ENCODE measurements at regions not wholly inside any gene's neighbourhood (a gene's known extent, or its start where the extent isn't known, plus 50 kb on each side); places are given as distances from the start of the nearest gene placed in this dataset.

- Mint-ChIP-seq H3K36me3 (ENCODE audit: insufficient read depth) (no peaks in the 10 kb centered on the region), H3K27ac (peak overlapping the region; percentile 43), H3K4me1 (ENCODE audit: low read depth) (peaks cover 6% of the 10 kb centered on the region), H3K9me3 (ENCODE audit: low read depth) (no peaks in the 10 kb centered on the region), H3K4me3 (ENCODE audit: low read depth) (no peak overlapping the region), H3K27me3 (peaks cover 35% of the 10 kb centered on the region)
- TF ChIP-seq CTCF (IDR thresholded peaks at IDR 0.05; ENCODE audit: unreplicated experiment): no peak
- DNase-seq (ENCODE audit: low spot score, unreplicated experiment): no peak
Observed at GRCh38 chr9:7388755-7389154, 410.8 kb downstream of the DMAC1 start.

GRCh38 chr9:7387840-7388239 lies 411.7 kb downstream of the DMAC1 start:
- TF ChIP-seq CTCF (IDR thresholded peaks at IDR 0.05; ENCODE audit: unreplicated experiment): no peak
- peaks cover 35% of the 10 kb centered on the region for H3K27me3 Mint-ChIP-seq
- no peak for DNase-seq (ENCODE audit: low spot score, unreplicated experiment)
- no peaks in the 10 kb centered on the region for H3K36me3 Mint-ChIP-seq (ENCODE audit: insufficient read depth)
- no peaks in the 10 kb centered on the region for H3K9me3 Mint-ChIP-seq (ENCODE audit: low read depth)
- H3K4me3 Mint-ChIP-seq (ENCODE audit: low read depth): no peak overlapping the region
- H3K4me1 Mint-ChIP-seq (ENCODE audit: low read depth): peaks cover 6% of the 10 kb centered on the region
- H3K27ac Mint-ChIP-seq: no peak overlapping the region

GRCh38 chr9:7382304-7382703 lies 417.3 kb downstream of the DMAC1 start:
- no peak overlapping the region for H3K27ac Mint-ChIP-seq
- H3K27me3 Mint-ChIP-seq: peaks cover 10% of the 10 kb centered on the region
- no peak for TF ChIP-seq CTCF (IDR thresholded peaks at IDR 0.05; ENCODE audit: unreplicated experiment)
- no peaks in the 10 kb centered on the region for H3K9me3 Mint-ChIP-seq (ENCODE audit: low read depth)
- no peak overlapping the region for H3K4me3 Mint-ChIP-seq (ENCODE audit: low read depth)
- no peaks in the 10 kb centered on the region for H3K36me3 Mint-ChIP-seq (ENCODE audit: insufficient read depth)
- DNase-seq (ENCODE audit: low spot score, unreplicated experiment): no peak
- peaks cover 7% of the 10 kb centered on the region for H3K4me1 Mint-ChIP-seq (ENCODE audit: low read depth)

GRCh38 chr9:7377489-7377888 lies 422.1 kb downstream of the DMAC1 start:
- Mint-ChIP-seq H3K27ac (no peak overlapping the region), H3K9me3 (ENCODE audit: low read depth) (peaks cover 10% of the 10 kb centered on the region), H3K27me3 (peaks cover 4% of the 10 kb centered on the region), H3K4me3 (ENCODE audit: low read depth) (no peak overlapping the region), H3K4me1 (ENCODE audit: low read depth) (peaks cover 10% of the 10 kb centered on the region), H3K36me3 (ENCODE audit: insufficient read depth) (peaks cover 2% of the 10 kb centered on the region)
- no peak for DNase-seq (ENCODE audit: low spot score, unreplicated experiment)
- no peak for TF ChIP-seq CTCF (IDR thresholded peaks at IDR 0.05; ENCODE audit: unreplicated experiment)

- no peak overlapping the region for H3K27ac Mint-ChIP-seq
- H3K4me3 Mint-ChIP-seq (ENCODE audit: low read depth): no peak overlapping the region
Observed at GRCh38 chr9:7376833-7377232, 422.7 kb downstream of the DMAC1 start.

More at GRCh38 chr9:7376833-7377232, 422.7 kb downstream of the DMAC1 start:
- H3K27me3 Mint-ChIP-seq: peaks cover 4% of the 10 kb centered on the region
- TF ChIP-seq CTCF (IDR thresholded peaks at IDR 0.05; ENCODE audit: unreplicated experiment): no peak
- no peak for DNase-seq (ENCODE audit: low spot score, unreplicated experiment)
- peaks cover 2% of the 10 kb centered on the region for H3K36me3 Mint-ChIP-seq (ENCODE audit: insufficient read depth)
- H3K9me3 Mint-ChIP-seq (ENCODE audit: low read depth): peaks cover 10% of the 10 kb centered on the region
- peaks cover 10% of the 10 kb centered on the region for H3K4me1 Mint-ChIP-seq (ENCODE audit: low read depth)

Data from progenitor cell of endocrine pancreas (in vitro differentiated cells).